ENCODE measurements at regions not wholly inside any gene's neighbourhood (a gene's known extent, or its start where the extent isn't known, plus 50 kb on each side); places are given as distances from the start of the nearest gene placed in this dataset.

DNA sequence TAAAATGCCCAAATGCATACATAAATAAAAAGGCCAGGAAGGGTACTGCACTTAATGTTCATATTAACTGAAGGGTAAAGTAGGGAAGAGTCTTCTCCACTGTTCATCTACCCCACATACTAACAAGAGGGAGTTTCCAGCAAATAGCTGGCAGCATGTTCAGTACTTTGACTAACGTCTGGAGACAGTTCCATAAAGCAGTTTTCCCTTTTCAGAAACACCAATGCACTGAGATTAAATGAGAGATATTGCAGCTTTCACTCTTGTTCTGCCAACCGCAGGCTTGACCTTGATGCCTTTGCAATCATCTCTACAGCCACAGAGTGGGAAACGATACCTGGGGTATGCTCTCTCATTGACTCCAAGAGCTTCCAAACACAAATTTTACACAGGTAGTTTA is 2123.1 kb upstream of the TENM3 start:
- DNase-seq (ENCODE audit: low read depth): no peak

DNA sequence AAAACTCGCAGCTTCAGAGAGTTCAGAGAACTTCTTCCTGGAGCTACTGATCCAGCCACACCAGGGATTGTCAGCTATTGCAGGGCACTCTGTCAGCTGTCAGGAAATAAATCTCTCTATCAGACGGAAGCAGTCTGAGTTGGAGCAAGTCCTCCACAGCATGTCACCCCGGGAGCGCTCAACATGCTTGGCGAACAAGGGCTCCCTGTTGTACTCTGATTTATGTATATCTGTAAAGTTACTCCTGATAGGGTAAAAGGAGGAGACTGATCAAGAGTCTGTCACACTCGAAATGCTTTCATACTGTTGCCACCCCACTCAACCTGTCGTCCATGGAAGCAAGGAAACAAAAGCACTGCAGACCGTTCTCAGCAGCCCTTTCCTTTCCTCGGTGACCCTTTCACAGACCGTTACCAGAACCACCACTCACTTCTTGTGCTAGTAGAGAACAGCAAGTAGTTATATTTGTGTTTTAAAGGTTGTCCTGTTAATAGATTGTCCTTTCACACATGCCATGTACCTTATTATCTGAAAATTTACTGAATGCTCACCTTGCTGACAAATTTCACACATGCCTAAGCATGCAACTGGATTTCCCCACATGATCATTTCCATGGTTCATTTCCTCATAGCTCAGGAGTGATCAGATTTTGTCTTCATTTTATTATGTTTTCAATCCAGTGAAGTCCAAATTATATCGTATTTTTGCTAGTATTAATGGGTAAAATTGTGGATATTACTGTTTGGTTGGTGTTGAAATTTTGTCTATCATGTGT is 2108.9 kb upstream of the TENM3 start:
- no peak for DNase-seq (ENCODE audit: low read depth)

DNA sequence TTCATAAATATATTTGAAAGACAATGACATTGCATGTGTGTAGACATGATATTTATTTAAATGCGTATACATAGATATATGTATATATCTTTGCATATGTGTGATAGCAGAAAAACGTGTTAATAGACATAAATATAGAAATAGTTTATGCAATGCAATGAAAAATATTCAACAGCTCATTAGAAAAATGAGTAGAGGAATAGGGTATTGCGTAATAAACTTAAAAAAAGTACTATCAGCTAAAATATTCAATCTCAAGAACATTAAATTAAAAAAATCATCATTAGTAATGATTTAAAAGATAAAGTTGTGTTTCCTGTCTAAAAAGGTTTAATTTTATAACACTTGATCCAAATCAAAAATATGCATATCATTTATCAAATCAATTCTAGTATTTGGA is 2101.5 kb upstream of the TENM3 start:
- no peak for DNase-seq (ENCODE audit: low read depth)

DNA sequence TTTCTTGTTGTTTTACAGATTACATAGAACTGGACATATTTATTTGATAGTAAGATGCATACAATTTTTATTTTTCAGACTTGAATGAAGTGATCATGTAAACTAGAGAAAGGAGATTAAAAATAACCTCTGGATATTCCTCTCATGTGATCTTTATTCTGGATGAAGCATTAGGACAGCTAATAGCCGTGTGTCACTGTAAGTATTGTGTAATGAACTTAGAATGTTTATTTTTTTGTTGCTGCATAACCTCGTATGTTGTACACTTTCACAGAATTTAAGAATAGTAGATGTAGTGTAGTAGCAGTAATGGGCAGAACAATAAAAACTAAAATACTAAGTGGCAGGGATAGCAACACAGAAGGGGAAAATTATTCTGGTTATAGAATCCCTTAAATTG is 2094.5 kb upstream of the TENM3 start:
- no peak for DNase-seq (ENCODE audit: low read depth)

DNA sequence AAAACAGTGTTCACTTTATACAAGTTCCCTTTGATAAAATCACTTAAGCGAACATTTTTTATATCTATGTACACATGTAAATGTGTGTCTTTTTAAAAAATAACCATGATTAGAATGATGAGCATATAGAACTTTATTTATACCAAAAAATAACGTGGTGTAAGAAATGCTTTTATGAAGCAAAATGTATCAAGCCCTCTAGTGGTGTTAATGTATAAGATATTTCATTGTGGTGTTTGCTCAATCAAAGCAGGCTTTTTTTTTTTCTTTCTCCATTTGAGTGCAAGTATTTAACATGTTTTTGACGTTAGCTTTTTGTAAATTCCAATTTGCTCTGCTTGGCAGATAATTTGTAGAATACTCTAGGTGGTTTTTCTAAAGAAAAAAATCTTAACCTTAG is 2092.4 kb upstream of the TENM3 start:
- no peak for DNase-seq (ENCODE audit: low read depth)

DNA sequence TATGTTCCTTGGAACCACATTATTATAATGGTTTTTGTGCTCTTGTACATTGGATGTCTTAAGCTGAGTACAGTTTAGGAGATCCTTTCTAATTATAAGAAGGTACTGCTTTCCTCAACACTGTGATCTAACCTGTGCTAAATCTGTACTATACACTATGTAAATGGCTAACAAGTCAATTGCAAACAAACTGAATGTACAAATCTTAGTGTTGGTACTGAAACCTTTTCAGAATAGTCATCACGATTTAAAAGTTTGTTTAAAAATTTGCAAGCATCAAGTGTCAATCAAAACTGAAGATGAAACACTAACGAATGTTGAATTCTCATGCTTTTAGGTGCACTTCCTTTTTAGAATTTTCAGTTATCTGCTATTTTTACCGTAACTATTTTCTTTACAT is 2090.4 kb upstream of the TENM3 start:
- DNase-seq (ENCODE audit: low read depth): no peak

DNA sequence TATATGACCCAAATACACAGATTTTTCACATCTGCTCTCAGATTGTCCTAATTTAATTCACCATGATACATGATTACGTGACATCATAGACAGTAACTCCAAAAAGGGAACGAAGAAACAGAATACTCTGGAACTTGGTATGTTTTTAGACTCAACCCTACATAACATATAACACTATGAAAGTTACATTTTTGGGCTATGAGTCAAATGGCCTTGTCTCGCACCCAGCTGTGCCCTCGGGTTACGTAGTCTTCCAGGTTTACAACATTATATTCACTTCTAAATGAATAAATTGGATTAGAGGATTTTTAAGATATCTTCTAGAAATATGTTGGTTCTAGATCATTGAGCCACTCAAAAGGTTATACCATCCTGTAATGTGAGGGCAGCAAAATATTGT is 2089.6 kb upstream of the TENM3 start:
- no peak for DNase-seq (ENCODE audit: low read depth)

DNA sequence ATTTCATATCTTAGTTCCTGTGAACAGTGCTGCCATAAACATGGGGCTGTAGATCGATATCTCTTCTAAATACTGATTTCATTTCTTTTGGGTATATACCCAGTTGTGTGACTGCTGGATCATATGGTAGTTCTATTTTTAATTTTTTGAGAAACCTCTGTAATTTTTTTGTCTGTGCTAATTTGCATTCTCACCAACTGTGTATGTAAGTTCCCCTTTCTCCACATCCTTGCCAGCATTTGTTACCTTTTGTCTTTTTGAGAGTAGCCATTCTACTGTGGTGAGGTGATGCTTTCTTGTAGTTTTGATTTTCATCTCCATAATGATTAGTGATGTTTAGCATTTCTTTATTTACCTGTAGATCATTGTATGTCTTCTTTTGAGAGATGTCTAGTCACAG is 2086.5 kb upstream of the TENM3 start:
- DNase-seq (ENCODE audit: low read depth): no peak

DNA sequence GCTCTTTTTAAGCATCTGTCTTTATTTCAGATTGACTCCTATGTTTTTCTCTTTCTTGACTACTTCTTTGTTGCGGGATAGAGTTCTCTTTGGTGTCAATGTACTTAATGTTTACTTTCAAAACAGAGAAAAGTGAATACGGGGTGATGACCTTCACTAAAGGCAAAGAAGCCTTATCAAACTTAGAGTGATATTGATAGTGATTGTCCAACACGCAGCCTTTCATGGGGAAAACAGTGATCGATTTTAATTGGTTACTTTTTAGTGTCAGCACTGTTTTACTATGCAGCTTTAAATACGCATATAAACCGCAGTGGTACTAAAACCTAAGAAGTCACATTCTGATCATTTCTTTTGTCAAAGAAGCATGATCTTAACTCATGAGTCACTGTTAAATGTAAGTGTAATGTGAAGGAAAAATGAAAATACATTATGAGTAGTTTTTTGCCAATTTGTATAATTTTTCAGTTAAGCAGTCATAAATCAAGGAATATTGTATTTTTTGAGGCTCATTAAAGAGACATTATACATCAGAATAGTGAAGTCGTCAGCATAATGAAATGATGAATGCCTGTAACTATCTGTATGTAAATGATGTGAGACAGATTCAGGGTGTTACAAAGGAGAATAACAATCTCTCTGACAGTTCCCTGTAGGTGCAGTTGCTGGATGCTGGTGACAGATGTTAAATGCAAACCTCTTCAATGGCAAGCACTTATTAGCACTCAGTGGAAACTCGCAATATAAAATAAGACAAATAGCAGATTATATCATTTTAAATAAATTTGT is 2082.8 kb upstream of the TENM3 start:
- DNase-seq (ENCODE audit: low read depth): no peak

DNA sequence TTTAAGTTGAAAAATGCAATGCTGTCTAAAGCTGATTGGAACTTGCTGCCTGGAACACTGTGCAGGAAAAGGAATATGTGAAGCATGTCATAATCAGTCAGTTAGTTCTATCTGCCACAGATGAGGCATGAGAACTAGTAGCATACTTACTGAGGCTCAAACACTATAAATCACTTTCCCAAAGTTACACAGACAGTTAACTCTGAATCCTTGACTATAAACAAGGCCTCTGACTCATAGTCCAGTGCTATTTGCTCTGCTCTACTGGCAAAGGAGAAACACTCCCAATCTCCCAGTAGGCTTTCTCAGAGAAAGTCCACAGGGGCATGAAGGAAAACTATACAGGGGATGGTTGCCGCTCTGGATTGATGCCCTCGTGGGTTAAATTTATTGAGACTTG is 2078.4 kb upstream of the TENM3 start:
- DNase-seq (ENCODE audit: low read depth): no peak

DNA sequence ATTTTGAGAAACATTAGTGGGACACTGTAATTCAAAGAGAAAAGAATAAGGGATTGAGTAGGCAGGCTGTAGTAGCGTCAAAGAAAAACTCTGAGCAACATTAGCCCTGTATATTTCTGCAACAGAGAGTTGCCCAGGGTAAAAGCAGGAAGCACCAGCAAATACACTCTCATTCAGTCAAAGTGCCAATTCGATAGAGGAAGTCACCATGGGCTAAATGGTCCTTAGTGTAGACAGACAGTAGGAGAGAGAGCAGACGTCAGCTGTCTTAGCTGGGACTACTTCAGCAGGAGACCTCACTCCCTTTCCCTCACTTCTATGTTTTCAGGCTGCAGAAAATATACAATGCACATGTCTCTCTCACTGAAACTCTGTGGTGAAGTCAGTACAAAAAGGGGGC is 2073.8 kb upstream of the TENM3 start:
- DNase-seq (ENCODE audit: low read depth): no peak

DNA sequence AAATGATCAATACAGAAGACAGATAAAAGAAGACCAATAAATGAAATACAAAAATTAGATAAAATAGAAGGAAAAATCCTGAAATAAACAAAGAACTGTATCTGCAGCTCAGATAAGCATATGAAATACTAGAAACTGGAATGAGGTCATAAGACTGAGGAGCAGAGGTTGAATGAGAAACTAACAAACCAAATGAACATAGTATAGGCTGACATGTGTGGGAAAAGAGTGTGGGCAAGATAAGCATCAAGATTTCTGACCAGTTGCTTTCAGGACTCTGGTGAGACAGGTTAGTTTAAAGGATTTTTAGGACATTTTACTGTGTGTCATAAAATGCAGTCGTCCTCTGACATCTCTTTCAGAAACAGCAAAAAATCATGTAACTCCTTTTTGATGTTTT is 2073.2 kb upstream of the TENM3 start:
- no peak for DNase-seq (ENCODE audit: low read depth)

DNA sequence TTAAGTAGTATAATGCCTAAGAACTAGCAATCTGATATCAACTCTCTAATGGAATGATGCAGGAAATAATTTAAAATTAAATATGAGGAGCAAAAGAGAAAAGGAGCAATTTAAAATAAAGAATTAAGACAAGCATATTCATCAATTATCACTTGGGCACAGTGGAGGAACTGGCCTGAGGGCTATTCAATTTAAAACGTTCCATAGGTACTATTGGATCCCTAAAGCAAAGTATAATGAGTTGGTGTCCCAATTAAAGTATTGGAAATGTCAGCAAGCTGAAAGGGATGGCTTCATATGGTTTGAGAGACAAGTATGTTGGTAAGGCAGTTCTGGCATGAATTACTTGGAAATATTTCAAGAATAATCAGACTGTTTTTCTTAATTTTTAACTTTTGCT is 2064.1 kb upstream of the TENM3 start:
- no peak for DNase-seq (ENCODE audit: low read depth)

DNA sequence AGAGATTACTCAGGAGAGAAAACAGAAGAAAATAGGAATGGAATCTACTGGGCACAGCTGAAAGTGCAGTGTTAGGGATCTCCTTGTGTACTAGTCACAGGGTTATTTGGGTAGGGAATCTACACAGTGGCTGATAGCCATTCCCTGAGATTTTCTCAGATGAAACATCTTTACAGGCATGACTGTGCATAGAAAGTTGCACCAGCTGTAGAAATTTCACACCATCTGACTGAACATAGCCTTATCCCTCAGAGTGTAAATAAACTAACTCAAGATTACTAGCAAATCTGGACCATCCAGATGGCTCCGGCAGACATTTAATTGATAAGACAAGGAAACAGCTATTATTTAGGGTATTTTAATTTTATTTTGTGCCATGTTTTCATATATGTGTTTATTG is 2053.5 kb upstream of the TENM3 start:
- DNase-seq (ENCODE audit: low read depth): no peak

DNA sequence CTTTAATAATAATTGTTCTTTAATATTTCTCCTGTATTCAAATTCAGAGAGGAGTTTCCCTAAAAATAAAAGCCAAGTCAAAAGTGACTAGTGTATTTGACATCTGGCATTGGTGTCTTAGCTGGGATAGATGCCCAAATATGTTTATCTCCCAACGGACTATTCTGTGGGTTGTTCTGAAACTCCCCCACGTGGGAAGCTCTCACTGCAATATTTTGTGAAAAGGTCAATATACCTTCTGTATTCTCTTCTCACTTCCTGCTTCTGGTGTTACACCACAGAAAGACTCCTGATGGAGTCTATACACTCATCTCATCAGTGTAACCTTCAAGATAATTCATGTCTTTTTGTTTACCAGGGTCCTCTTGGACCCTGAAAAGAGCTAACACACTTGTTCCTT is 2052.8 kb upstream of the TENM3 start:
- DNase-seq (ENCODE audit: low read depth): no peak

DNA sequence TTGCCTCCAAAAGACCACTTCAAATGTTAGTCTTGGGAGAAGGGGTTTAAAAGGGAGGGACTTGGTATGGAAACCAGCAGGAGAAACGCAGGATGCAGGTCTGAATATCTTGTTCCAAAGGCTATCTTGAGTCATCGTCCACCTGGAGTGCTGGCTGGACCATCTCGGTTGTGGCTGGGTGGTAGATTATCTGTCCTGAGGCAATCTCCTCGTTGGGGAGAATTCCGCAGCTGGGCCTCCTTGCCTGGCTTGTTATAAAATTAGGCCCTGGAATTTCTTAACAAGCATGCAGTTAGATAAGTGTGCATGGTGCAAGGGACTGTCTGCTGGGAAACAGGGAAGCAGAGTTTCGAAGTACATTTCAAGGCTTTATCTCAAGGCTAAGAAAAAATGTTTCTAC is 2045.7 kb upstream of the TENM3 start:
- no peak for DNase-seq (ENCODE audit: low read depth)

DNA sequence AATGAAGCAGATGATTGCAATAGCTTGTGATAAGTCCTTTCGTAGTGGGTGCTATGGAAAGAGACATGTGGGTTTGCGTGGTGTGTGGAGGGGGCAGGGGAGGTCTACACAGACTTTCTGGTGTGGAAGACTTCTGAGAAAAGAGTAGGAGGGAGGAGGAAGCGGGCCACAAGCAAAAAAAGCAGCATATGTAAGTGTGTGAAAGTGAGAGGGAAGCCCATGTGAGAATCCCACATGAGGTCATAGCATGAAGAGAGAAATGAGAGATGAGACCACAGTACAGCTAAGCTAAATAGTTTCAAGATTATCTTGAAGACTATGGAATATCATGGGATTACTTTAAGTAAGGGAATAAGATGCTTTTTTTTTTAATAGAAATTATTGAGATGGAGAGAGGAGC is 2039.9 kb upstream of the TENM3 start:
- no peak for DNase-seq (ENCODE audit: low read depth)

DNA sequence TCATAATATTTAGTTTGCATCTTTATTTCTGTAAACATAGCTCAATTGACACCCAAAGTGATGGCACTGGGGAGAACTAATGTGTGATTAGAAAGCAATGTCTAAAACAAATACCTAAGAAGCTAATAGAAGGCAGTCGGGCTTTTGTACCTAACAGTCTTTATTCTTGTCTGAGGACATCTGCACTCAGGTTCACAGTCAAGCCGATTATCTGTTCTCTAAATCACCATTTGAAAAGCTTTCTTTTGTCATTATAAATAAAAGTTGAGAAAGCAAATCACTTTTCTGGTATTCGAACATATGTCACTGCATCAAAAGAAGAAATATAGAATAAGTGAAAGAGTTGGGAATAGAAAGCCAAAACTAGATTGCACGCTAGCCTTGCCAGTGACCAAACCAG is 2037.9 kb upstream of the TENM3 start:
- DNase-seq (ENCODE audit: low read depth): no peak

DNA sequence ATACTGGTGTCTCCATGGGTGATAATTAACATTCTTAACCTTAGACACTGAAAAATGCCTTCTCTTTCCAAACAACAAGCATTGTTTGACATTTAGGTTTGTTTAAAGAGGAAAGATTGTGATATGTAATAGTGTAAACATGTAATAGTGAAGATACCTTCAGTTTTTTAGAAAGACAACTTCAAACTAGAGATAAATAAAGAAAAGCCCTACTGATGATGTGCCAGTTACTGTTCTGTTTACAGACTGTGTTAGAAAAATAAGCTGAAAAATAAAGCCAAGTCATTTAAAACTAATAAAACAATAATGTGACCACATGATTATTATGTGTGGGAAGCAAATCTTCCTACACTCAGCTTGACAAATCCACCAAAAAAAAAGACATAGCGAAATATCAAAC is 2035.3 kb upstream of the TENM3 start:
- DNase-seq (ENCODE audit: low read depth): no peak

DNA sequence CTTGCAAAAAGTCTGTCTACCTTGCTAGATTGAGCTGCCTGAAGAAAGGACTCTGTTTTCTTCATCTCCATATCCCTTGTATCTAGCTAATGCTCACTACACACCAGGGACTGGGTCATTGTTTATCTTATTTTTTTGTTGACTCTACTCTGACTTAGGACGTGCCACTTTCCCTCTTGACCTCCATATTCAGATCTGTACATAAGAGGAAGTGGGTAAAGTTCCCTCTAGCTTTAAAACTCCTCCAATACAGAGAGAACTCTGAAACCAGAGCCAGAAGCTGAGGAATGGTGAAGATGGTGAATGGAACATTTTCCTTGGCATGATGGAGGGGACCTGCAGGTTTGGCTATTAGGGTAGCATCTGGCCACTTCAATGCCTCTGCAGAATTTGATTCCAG is 2026.1 kb upstream of the TENM3 start:
- no peak for DNase-seq (ENCODE audit: low read depth)

DNA sequence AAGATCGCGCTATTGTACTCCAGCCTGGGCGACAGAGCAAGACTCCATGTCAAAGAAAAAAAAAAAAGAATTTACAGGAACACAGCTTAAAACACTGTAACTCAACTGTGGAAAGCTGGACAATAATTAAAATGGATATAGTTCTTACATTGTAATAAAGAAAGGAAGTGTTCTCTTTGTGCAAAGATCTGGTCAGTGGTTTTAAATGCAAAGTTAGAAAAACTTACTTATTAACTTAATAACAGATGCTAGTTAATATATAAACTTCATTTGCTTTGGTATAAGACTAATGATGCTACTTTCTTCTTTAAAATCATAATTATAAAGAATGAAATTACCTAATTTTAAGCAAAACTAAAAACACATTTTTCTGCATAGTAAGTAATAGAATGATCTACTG is 2024.1 kb upstream of the TENM3 start:
- DNase-seq (ENCODE audit: low read depth): no peak

DNA sequence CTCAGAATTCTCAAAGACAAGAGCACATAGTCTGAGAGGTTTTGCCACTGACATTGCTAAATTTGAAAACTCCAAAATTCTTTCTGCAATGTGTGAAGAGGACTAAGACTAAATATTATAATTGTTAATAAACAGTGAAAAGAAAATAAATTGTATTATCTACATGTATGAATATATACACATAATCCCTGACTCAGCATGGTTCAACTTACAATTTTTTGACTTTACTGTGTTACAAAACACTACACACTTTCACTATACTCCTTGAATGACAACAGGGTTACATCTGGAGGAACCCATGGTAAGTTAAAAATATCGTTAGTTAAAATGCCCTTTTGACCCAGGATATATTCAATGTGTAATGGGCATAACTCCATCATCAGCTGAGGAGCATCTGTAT is 2017.2 kb upstream of the TENM3 start:
- DNase-seq (ENCODE audit: low read depth): no peak

DNA sequence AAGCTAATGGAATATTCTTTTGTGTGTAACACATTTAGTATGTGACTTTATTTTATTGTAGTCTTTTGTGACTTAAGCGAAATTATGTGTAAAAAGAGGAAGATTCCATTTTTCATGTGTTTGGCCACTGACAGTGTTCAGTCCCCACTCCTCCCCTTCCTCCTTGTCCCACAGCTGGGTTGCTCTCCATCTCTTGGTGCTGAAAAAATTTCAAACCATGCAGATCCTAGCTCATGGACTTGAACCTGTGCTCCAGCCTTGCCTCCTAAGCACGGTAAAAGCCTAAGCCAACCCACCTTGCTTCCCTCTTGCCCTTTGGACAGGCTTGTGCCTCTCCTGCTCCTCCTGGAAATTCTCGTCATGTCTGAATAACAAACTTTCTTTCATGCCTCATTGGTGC is 2008.5 kb upstream of the TENM3 start:
- no peak for DNase-seq (ENCODE audit: low read depth)

DNA sequence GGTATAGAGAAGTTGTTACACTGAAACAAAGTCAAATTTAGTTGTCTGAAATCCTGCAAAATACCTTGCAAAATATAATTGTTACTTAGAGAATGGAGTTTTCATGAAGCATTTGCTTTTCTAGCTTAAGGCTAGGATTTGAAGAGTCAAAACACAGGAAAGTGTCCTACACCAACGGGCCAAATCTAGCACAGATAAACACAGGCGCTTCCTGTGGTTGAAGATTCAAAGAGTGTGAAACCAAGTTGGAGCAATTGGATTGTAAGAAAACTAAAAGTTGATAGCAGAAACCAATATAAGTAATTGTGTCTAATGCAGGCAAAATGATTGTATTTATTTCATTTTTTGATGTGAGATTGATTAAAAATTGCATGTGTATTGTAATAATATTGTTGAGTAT is 2002.5 kb upstream of the TENM3 start:
- DNase-seq (ENCODE audit: low read depth): no peak

All from HS-27A (cell line).